Cardiac septum (tissue), 1 donor: ENCODE measurements at regions not wholly inside any gene's neighbourhood (a gene's known extent, or its start where the extent isn't known, plus 50 kb on each side); places are given as distances from the start of the nearest gene placed in this dataset.

ENCODE experiments used
- DNase-seq: peaks from one replicate; pipeline ENCODE4 v3.0.0-alpha.2; 2020; ENCODE audit warnings: low spot score
- intact Hi-C: fragments of 100-400 bp; cut with DNase I; formaldehyde crosslinking; loops from one replicate; pipeline ENCODE4 v1.14.0; 2022
- donor health status: DM: no; HTN: no; CAD: no.

DNA sequence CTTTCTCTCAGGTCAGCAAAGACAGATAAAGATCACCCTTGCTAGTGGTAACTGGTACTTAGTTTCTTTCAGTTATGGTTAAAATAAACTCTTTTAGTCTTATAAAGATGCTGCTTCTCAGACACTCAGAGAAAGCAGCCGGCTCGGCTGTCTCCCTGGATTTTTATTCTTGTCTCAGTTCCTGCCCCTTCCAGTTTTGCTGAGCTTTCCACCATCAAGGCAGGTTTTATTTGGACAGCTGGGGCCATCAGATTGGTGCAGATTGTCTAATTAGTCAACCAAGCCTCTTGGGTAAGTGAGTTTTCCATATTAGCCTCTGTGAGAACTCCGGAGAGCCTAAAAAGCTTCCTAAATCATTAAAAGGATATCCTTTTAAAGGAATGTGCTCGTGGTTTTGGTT lies 130.8 kb upstream of the BMP4 start:
- DNase-seq = no peak
- intact Hi-C loops = no loop called here

DNA sequence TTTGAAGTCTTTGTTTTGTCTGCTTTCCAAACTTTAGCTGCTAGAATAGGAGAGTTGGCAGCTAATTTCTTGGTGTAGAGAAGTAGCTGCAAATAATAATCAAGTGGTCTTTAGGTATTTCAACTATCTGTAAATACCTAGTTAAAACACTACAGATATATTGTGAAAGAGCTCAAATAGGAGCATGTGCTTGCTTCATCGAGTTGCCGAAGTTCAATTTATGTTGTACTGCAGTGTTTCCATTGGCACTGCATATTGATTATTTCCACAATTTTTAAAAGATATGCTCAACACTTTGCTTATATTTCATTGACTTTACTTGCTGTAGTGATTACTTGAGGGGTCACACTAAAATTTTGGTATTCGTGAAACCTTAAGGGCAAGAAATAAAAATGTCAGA lies 131.6 kb upstream of the BMP4 start:
- intact Hi-C loops = no loop called here
- no peak for DNase-seq

DNA sequence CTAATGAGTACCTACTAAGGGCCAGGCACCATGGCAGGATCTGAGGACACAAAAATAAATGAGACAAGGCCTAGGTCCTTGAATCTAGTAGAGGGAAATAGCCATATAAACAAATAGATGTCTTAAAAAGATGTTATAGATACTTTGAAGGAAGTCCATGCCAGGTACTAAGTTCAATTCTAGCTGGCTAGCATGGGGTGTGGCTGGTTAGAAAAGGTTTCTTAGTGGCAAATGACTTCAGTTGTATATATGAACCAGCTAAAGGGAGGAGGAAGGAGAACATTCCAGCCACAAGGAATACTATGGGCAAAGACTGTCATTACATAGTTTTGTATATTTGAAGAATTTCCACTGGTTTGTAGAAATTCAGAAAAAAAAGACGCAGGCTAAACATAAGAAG lies 133.6 kb upstream of the BMP4 start:
- intact Hi-C loops = no loop called here
- DNase-seq = no peak

DNA sequence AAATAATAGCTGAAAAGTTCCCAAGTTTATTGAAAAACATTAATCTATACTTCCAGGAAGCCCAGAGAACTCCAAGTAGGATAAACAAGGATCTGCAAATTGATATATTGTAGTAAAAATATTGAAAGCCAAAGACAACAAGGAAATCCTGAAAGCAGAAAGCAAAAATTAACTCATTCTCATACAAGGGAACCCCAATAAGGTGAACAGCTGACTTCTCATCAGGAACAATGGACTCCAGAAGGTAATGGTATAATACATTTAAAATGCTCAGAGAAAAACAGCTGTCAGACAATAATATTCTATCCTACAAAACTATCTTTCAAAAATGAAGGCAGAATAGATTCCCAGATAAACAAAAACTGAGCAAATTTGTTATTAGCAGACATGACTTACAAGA lies 138.1 kb upstream of the BMP4 start:
- intact Hi-C loops = no loop called here

DNA sequence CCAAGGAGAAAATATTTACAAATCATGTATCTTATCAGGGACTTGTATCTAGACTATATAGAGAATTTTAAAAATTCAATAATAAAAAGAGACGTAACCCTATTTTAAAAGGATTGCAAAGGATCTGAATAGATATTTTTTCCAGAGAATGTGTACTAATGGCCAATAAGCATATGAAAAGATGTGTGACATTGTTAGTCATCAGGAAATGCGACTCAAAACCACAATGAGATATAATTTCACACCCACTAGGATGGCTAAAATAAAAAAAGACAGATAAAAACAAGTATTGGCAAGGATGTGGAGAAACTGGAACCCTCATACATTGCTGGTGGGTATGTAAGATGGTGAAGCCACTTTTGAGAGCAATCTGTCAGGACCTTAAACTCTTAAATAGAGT lies 141.9 kb upstream of the BMP4 start:
- DNase-seq = no peak
- intact Hi-C loops = no loop called here

More for the DNA sequence above, 138.1 kb upstream of the BMP4 start:
- no peak for DNase-seq

DNA sequence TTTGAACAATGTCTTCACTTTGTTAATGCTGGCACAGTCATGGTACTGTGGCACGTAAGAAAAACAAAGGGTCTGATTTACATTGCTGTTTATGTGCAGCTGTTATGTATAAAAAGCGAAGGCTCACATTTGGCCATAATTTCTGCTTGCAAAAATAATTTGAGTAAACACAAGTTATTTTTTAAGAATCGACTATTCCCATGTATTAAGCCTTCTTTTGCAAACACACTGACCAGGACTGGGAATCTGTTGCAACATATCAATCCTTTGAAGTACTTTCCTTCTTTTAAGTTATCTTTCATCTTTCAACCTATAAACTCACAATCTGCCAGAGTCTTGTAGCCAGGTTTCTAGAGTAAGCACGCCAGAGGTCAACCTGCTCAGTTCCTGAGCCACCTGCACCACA lies 145.4 kb upstream of the BMP4 start:
- DNase-seq = no peak
- intact Hi-C loops = no loop called here

DNA sequence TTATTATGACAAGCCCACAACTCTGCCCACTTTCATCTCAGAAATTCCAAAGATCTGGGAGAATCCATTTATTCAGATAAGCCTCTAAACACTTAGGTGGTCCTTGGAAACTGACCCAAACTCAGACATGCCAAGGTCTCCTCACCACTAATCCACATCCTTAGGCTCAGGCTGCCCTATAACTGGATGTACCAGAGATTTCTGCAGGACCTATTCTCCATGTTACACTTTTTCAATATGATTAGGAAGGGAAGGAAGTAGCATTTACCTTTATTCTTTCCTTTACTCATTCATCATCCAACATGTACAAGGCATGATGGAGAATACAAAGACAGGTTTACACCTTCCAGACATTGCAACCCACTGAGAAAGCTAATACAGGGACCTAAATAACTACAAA lies 145.9 kb upstream of the BMP4 start:
- intact Hi-C loops = no loop called here

DNA sequence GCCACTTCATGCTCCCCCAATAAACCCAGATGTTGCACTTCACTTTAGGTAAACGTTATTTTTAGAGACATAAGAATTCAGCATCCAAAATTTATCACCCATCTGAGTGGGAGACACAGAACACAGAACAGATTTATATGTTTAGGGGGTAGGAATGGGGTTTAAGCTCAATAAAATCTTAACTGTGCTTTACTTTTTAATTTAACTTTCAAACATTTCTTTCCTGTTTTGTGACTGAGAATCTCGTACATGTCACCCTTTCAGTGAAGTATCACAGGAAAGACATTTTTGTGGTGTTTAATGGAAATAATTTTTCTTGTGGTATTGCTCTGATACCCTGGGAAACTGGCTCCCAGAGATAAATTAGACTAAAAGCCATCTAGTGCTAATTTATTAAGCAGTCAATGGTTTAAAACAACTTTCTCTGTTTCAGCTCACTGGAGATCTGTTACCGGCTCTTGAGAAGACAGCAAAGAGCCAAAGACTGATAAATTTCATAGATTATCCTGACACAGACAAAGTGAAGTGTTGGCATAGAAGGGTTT lies 148.0 kb upstream of the BMP4 start:
- intact Hi-C loops = no loop called here
- no peak for DNase-seq

More for the DNA sequence above, 145.9 kb upstream of the BMP4 start:
- no peak for DNase-seq

DNA sequence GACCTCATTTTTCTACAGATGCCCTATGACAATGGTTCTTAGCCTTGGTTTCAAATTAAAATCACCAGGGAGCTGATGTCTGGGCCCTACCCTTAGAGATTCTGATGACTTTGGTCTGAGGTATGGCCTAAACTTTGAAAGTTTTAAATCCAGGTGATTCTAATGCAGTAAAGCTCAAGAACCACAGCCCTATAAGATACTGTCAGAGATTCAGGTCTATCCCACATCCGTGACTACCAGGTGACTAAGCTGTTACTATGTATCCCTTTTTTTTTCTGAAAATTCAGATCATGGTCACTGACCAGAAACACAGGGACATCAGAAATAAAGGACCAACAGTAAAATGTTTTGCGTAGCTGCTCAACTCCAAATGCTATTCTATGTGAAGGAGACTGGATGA lies 148.8 kb upstream of the BMP4 start:
- intact Hi-C loops = no loop called here
- DNase-seq = no peak

DNA sequence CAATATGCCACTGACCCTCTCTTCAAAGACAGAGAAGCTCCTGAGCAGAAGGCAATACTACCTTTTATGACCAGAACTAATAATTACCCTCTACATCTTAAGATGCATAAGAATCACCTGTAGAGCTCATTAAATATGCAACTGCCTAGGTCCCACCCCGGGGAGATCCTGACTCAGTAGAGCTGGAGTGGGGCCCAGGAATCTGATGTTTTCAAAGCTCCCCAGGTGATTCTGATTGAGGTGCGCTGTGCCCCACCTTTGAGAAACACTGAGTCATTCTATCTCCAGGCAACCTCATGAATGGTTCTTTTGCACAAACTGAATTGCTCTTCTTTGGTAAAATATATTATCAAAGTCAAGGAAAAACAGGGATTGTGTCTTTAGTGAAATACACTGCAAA lies 149.3 kb upstream of the BMP4 start:
- no peak for DNase-seq
- intact Hi-C loops = no loop called here

DNA sequence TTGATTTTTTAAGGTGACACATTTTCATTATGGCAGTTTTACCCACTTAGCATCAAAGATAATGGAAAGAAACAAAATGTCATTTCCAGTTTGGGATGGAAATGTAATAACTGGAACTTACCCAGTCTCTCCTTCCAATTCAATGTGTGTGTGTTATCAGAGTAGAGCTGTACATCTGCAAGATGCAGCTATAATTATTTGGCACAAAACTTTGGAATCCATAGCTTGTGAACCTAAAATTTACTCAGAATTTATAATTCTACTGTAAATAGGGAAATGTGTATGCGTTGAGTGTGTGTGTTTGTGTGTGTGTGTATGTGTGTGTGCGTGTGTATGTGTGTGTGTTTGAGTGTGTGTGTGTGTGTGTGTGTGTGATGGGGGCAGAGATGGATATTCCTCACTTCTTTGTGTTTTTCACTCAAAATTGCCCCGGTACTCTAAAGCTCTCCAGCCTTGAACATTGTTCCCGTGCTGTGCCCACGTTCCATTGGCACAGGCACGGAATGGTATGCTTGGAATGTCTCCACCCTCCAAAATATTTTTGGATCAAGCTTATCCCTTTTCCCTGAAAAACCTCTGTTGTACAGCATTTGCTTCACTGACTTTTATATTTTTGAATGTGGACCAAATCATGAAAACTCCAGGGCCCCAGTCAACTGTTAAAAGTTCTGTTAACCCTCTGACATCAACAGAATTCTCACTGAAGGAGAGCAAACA lies 150.2 kb upstream of the BMP4 start:
- intact Hi-C loops = no loop called here

DNA sequence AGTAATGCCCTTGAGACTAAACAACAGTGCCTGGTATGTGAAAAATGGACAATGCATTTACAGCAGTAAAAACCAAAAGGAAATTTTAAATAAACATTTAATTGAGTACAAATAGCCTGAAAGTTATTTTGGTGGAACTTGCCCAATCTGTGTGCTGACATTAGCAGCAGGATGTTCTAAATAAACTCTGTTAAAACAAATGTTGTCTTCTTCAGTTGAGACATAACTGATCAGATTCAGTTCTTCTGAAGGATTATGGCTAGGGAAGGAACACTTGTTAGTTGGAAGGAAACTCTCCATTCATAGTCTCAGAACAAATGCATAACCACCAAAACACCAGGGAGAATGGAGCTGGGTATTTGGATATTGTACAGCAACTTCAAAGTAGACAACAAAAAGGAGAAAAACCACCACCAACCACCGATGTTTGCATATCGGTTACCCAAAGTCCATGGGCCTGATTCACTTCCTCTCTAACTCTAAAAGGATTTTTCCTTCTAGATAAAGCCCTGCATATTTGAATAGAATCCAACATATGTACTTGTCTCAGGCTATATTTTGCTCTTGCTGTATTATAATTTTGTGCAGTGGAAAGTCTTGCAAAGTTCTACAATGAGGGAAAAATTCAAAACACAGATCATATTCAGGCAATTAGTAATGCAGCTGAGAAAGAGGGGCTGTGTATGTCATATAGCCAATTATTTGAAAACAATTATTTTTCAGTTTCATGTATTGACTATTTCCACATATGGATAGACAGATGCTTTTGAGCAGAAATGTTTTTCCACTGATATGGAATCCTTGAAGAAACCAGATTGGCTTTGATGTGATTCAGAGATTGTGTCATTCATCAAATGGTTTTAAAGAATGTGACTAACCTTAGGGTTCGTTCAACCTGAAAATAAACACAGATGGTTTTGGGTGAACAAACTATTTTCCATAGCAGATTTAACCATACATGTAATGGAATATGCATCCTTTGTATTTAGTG lies 152.2 kb upstream of the BMP4 start:
- DNase-seq = no peak
- intact Hi-C loops = no loop called here

More for the DNA sequence above, 150.2 kb upstream of the BMP4 start:
- DNase-seq = no peak

DNA sequence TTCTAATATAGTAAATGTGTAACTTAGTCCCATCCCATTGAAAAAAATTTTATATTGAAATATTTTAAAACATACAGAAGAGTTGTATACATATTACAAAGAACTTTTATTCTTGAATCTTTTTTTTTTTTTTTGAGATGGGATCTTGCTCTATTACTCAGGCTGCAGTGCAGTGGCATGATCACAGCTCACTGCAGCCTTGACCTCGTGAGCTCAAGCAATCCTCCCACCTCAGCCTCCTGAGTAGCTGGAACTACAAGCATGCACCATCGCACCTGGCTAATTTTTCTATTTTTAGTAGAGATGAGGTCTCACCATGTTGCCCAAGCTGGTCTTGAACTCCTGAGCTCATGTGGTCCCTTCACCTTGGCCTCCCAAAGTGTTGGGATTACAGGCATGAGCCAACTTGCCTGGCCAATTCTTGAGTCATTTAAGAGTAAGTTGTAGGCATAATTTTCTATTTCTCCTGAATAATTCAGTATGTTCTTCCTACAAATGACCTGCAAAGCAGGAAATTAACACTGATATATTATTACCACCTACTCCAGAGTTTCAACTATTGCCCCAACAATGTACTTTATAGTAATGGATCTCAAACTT lies 153.0 kb upstream of the BMP4 start:
- intact Hi-C loops = no loop called here
- no peak for DNase-seq

DNA sequence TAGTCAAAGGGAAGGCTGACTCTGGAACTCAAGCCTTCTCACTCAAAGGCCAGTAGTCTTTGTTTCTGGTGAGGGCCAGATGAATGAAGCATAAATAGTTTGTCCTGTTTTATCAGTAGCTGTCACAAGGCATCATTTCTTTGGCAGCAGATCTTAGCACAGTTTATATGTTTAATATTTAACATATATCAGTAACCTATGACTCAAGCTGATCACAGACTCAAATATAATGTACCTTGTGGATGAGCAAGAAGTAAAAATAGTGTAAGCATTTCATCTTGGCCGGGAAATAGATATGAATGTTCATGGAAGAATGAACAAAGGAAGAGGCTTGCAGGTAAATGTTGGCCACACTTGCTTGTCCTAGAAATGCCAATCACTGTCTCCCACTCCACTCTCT lies 158.3 kb upstream of the BMP4 start:
- intact Hi-C loops = no loop called here
- DNase-seq = no peak

DNA sequence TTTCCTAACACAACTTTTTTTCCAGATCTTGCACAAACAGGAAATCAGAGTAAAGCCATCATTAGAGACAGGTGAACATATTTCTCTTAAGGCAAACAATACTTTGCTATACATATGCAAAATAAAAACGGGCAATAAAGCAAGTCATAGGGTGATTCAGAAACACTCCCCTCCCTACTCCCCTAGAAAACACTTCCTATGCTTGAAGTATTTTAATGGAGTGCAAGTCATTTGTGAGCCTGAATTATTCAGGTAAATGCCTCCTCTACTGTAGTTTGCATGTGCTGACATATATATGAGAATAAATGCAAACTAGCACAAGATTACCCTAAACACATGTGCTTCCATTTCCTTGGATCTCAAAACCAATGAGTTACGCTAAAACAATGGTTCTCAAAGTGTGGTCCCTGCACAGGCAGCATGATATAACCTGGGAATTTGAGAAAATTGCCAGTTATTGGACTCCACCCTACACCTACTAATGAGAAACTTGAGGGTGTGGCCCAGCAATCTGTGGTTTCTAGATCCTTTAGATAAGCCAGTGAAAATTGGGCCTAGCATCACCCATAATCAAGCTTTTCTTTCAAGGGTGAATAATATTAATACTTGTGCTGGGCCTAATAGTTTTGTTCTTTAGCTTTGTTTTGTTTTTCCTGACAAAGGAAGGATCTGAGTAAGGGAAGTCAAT lies 159.7 kb upstream of the BMP4 start:
- DNase-seq = no peak
- intact Hi-C loops = no loop called here

DNA sequence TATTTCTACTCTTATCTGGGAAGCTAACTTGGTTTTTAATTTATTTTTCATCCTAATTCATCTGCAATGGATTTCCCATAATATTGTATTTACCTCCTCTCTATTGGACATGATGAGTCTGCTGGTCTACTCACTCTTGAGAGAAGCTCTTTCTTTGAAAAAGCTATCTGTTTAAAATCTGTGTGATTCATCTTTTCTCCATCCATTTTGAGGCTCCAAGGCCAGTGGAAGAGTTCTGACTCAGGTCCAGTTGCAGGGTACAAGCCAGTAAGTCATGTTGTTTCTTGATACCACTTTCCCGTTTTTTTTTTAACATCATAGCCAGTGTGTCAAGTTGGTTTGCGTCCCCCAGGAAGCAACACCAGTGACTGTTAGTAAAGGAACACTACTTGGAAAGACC lies 160.3 kb upstream of the BMP4 start:
- intact Hi-C loops = no loop called here
- no peak for DNase-seq

DNA sequence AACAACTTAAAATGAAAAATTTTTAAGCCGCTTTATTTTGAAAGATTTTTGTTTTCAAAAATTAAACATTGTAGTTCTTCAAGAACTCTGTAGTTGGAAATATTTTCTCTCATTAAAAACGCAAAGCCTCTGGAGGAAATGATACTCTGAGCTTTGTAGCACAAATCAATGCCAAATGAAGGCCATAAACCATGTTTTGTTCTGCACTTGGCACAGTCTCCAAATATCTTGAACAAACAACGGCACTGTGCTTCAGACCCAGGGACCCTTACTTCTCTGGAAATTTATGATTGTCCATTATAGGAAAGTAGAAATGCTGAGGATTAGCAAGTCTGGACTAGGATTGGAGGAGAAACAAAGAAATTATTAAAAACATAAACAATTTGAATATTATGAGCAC lies 160.8 kb upstream of the BMP4 start:
- intact Hi-C loops = no loop called here
- no peak for DNase-seq

DNA sequence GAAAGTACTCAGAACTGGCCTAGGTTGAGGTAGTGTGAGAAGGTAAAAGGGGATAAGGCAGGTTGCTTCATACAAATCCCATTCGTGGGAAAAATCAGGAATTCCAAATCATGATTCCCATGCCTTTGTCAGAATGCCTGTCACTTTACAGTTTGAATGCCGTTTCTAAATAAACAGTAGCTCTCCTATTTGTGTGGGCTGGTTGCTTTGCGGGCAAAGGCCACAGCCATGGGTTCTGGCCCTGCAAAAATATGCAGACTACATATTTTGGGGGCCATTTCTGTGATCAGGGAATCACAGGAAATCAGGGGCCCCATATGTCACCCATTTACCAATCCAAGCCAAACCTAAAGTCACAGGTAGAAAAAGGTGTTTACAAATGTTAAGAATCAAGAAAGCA lies 161.3 kb upstream of the BMP4 start:
- intact Hi-C loops = no loop called here

DNA sequence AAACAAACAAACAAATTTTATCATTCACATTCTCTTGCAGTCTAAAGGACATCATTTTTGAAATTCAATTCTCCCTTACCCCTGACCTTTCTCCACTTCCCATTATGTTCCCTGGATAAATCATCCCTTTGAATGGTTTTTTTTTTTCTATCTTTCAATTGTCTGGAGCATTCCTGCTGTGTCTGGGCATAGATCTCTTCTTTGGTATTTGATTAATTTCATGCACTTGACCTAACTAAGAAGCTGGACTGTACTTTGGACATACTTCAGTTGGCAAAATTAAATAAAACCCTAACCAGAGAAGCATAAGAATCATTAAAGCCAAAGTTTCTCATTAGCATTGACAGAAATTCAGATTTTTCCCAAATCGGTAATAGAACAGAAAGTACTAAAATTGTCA lies 163.6 kb upstream of the BMP4 start:
- intact Hi-C loops = no loop called here

More for the DNA sequence above, 161.3 kb upstream of the BMP4 start:
- no peak for DNase-seq

More for the DNA sequence above, 163.6 kb upstream of the BMP4 start:
- no peak for DNase-seq
